ENCODE measurements at regions not wholly inside any gene's neighbourhood (a gene's known extent, or its start where the extent isn't known, plus 50 kb on each side); places are given as distances from the start of the nearest gene placed in this dataset.
"Not testable (repeated sequence)": the region's sequence is repeated elsewhere in the genome, so short reads cannot be mapped to it uniquely, and the experiment has no call there.

DNA sequence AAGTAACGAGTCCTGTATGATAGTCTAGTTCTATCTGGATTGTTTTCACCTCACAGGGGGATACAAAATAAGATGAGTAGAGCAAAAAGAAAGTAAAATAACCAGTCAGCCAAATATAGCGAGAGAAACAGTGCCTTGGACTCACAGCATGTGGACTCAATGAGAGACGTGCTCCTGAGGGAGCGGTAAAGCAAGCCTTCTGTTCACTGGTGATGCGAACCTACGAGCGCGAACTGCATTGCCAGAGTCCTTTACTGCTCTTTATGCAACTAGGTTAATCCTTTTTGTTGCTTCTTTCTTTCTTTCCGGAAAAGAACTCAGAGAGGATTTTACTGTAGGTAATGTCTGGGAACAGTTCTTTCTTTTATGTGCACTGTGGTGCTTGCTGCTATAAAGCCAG, 132.7 kb downstream of the ANXA1 start:
- no peak overlapping the region for H3K4me3 ChIP-seq
- H3K27ac ChIP-seq: no peak overlapping the region
- intact Hi-C loops (cut with DNase I; ENCODE audit: low total_unique reads): no loop called here
- no peaks in the 10 kb centered on the region for H3K27me3 ChIP-seq
- no peaks in the 10 kb centered on the region for H3K36me3 ChIP-seq
- H3K9me3 ChIP-seq: no peaks in the 10 kb centered on the region
- TF ChIP-seq CTCF (IDR thresholded peaks at IDR 0.05) (no peak), EP300 (IDR thresholded peaks at IDR 0.05) (no peak), POLR2AphosphoS5 (IDR thresholded peaks at IDR 0.05) (no peak), POLR2A (IDR thresholded peaks at IDR 0.05) (no peak)
- WGBS, 5 donors: 86 to 89% (median 88%) methylated on average over 9 of the region's 9 CpGs
- no peaks in the 10 kb centered on the region for H3K4me1 ChIP-seq
- no peak for DNase-seq

DNA sequence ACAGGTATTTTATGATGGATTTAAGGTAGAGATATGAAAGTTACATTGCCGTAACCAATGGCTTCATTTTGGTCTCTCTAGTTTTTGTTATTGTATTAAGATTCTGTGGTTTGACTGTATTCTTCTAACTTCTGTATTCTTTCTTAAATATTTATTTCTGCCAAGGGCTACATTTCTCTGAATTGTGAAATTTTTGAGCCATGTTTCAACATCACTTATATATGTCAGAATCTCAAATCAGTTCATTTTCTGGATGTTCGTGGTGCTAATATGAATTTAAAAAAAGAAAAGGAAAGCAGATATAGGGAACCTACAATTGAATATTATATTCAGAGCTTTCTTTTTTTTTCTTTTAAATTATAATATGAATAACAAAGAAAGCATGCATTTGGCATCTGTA, 142.7 kb downstream of the ANXA1 start:
- no peaks in the 10 kb centered on the region for H3K27me3 ChIP-seq
- no peak overlapping the region for H3K4me3 ChIP-seq
- no peak overlapping the region for H3K27ac ChIP-seq
- DNase-seq: no peak
- no peak for TF ChIP-seq EP300 (IDR thresholded peaks at IDR 0.05)
- no peak for TF ChIP-seq CTCF (IDR thresholded peaks at IDR 0.05)
- no peak for TF ChIP-seq POLR2AphosphoS5 (IDR thresholded peaks at IDR 0.05)
- no peak for TF ChIP-seq POLR2A (IDR thresholded peaks at IDR 0.05)
- no peaks in the 10 kb centered on the region for H3K36me3 ChIP-seq
- intact Hi-C loops (cut with DNase I; ENCODE audit: low total_unique reads): no loop called here
- H3K4me1 ChIP-seq: no peaks in the 10 kb centered on the region
- H3K9me3 ChIP-seq: peaks cover 0 to 10% (median 9%) of the 10 kb centered on the region in 4 donors
- 77 to 88% (median 87%) methylated on average over 2 of the region's 2 CpGs for WGBS, 5 donors

GRCh38 chr9:73325983-73326382, 174.3 kb downstream of the ANXA1 start:
- no peaks in the 10 kb centered on the region for H3K9me3 ChIP-seq
- H3K36me3 ChIP-seq: no peaks in the 10 kb centered on the region
- no peaks in the 10 kb centered on the region for H3K4me1 ChIP-seq
- H3K4me3 ChIP-seq: no peak overlapping the region
- H3K27ac ChIP-seq: no peak overlapping the region
- DNase-seq: no peak
- TF ChIP-seq POLR2AphosphoS5 (IDR thresholded peaks at IDR 0.05) (no peak), EP300 (IDR thresholded peaks at IDR 0.05) (no peak), CTCF (IDR thresholded peaks at IDR 0.05) (no peak), POLR2A (IDR thresholded peaks at IDR 0.05) (no peak)
- intact Hi-C loops (cut with DNase I; ENCODE audit: low total_unique reads): no loop called here
- no peaks in the 10 kb centered on the region for H3K27me3 ChIP-seq

- no peaks in the 10 kb centered on the region for H3K9me3 ChIP-seq
- DNase-seq: no peak
- no peaks in the 10 kb centered on the region for H3K27me3 ChIP-seq
- H3K4me3 ChIP-seq: no peak overlapping the region
- intact Hi-C loops (cut with DNase I; ENCODE audit: low total_unique reads): no loop called here
- no peak for TF ChIP-seq POLR2AphosphoS5 (IDR thresholded peaks at IDR 0.05)
- no peak for TF ChIP-seq CTCF (IDR thresholded peaks at IDR 0.05)
- no peak for TF ChIP-seq POLR2A (IDR thresholded peaks at IDR 0.05)
- TF ChIP-seq EP300 (IDR thresholded peaks at IDR 0.05): no peak
- WGBS, 5 donors: 33 to 48% (median 39%) methylated on average over 2 of the region's 2 CpGs
- H3K4me1 ChIP-seq: no peaks in the 10 kb centered on the region
- no peak overlapping the region for H3K27ac ChIP-seq
- H3K36me3 ChIP-seq: no peaks in the 10 kb centered on the region
These were observed 175.5 kb downstream of the ANXA1 start for GRCh38 chr9:73327149-73327548.

DNA sequence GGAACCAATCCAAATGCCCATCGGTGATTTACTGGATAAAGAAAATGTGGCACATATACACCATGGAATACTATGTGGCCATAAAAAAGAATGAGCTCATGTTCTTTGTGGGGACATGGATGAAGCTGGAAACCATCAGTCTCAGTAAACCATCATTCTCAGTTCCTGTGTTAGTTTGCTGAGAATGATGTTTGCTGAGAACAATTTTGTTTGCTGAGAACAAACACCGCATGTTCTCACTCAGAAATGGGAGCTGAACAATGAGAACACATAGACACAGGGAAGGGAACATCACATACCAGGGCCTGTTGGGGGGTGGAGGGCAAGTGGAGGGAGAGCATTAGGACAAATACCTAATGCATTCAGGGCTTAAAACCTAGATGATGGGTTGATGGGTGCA, 185.5 kb downstream of the ANXA1 start:
- DNase-seq; H3K27ac ChIP-seq; H3K36me3 ChIP-seq; H3K9me3 ChIP-seq; H3K4me1 ChIP-seq; H3K27me3 ChIP-seq; H3K4me3 ChIP-seq; intact Hi-C loops (cut with DNase I; ENCODE audit: low total_unique reads): not testable (repeated sequence)
- 57 to 84% (median 77%) methylated on average over 2 of the region's 2 CpGs for WGBS, 5 donors

Measured in stomach (tissue), 8 donors.